ENCODE measurements at regions not wholly inside any gene's neighbourhood (a gene's known extent, or its start where the extent isn't known, plus 50 kb on each side); places are given as distances from the start of the nearest gene placed in this dataset.

GRCh38 chr5:38190111-38190510 is 68.2 kb upstream of the EGFLAM start:
- Mint-ChIP-seq H3K9me3 (no peaks in the 10 kb centered on the region), H3K4me1 (peaks cover 3% of the 10 kb centered on the region), H3K36me3 (ENCODE audit: low read depth) (no peaks in the 10 kb centered on the region), H3K27me3 (ENCODE audit: insufficient read depth) (peaks cover 40% of the 10 kb centered on the region), H3K27ac (no peak overlapping the region), H3K4me3 (no peak overlapping the region)
- H3K4me3 ChIP-seq (ENCODE audit: low read length) = no peak overlapping the region
- no peak for DNase-seq
- WGBS, 2 experiments (ENCODE audit: insufficient coverage in 1 of 2, insufficient read length in 1 of 2) = 94 to 100% methylated on average over 4 to 12 of the region's 12 CpGs
- H3K4me1 ChIP-seq (ENCODE audit: control insufficient read depth, insufficient read depth, low read length) = no peaks in the 10 kb centered on the region
- H3K9me3 ChIP-seq (ENCODE audit: control insufficient read depth, low read length) = no peaks in the 10 kb centered on the region
- no peak overlapping the region for H3K27ac ChIP-seq (ENCODE audit: low read depth, low read length)
- H3K27me3 ChIP-seq (ENCODE audit: control insufficient read depth, insufficient read depth, low read length, poor library complexity, severe bottlenecking) = peaks cover 3% of the 10 kb centered on the region
- H3K36me3 ChIP-seq (ENCODE audit: control insufficient read depth, insufficient read depth, low read length) = no peaks in the 10 kb centered on the region
- H3K9ac ChIP-seq (ENCODE audit: extremely low read depth, low read length, poor library complexity, severe bottlenecking) = no peak overlapping the region
- TF ChIP-seq CTCF (conservative IDR thresholded peaks at IDR 0.05) = no peak

- Mint-ChIP-seq H3K4me1 (peaks cover 3% of the 10 kb centered on the region), H3K27me3 (ENCODE audit: insufficient read depth) (peaks cover 30% of the 10 kb centered on the region), H3K27ac (no peak overlapping the region), H3K4me3 (no peak overlapping the region), H3K36me3 (ENCODE audit: low read depth) (no peaks in the 10 kb centered on the region), H3K9me3 (no peaks in the 10 kb centered on the region)
- peak; percentile 56 for DNase-seq
- H3K27me3 ChIP-seq (ENCODE audit: control insufficient read depth, insufficient read depth, low read length, poor library complexity, severe bottlenecking) = peaks cover 3% of the 10 kb centered on the region
- no peaks in the 10 kb centered on the region for H3K4me1 ChIP-seq (ENCODE audit: control insufficient read depth, insufficient read depth, low read length)
- no peaks in the 10 kb centered on the region for H3K9me3 ChIP-seq (ENCODE audit: control insufficient read depth, low read length)
- peak; percentile 65 for TF ChIP-seq CTCF (conservative IDR thresholded peaks at IDR 0.05)
- H3K36me3 ChIP-seq (ENCODE audit: control insufficient read depth, insufficient read depth, low read length) = no peaks in the 10 kb centered on the region
- H3K9ac ChIP-seq (ENCODE audit: extremely low read depth, low read length, poor library complexity, severe bottlenecking) = no peak overlapping the region
- H3K27ac ChIP-seq (ENCODE audit: low read depth, low read length) = no peak overlapping the region
- 87 to 89% methylated on average over 7 to 12 of the region's 12 CpGs for WGBS, 2 experiments (ENCODE audit: insufficient coverage in 1 of 2, insufficient read length in 1 of 2)
- no peak overlapping the region for H3K4me3 ChIP-seq (ENCODE audit: low read length)
Observed at GRCh38 chr5:38189081-38189504, 69.3 kb upstream of the EGFLAM start.

DNA sequence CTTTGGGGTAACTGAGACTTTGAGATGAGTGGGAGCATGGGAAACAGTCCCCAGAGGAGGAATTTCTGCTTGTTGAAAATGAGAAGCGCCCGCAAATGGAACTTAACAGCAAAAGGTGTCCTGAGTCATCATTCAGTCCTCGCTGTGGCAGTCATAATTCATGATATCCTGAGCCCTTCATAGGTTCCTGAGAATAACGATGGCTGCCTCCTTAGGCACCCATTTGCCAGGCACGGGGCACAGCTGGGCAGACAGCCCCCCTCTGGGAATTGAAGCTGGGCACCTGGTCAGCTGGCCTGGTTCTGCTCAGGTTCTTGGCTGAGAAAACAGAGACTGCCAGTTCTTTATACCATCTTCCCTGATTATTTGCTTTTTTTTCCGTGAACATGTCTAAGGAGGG is 69.8 kb upstream of the EGFLAM start:
- Mint-ChIP-seq H3K36me3 (ENCODE audit: low read depth) (no peaks in the 10 kb centered on the region), H3K4me1 (peaks cover 3% of the 10 kb centered on the region), H3K4me3 (no peak overlapping the region), H3K9me3 (no peaks in the 10 kb centered on the region), H3K27ac (no peak overlapping the region), H3K27me3 (ENCODE audit: insufficient read depth) (peaks cover 25% of the 10 kb centered on the region)
- no peak overlapping the region for H3K4me3 ChIP-seq (ENCODE audit: low read length)
- no peaks in the 10 kb centered on the region for H3K36me3 ChIP-seq (ENCODE audit: control insufficient read depth, insufficient read depth, low read length)
- H3K4me1 ChIP-seq (ENCODE audit: control insufficient read depth, insufficient read depth, low read length) = no peaks in the 10 kb centered on the region
- 94 to 95% methylated on average over 5 to 6 of the region's 6 CpGs for WGBS, 2 experiments (ENCODE audit: insufficient coverage in 1 of 2, insufficient read length in 1 of 2)
- H3K9me3 ChIP-seq (ENCODE audit: control insufficient read depth, low read length) = no peaks in the 10 kb centered on the region
- no peak overlapping the region for H3K9ac ChIP-seq (ENCODE audit: extremely low read depth, low read length, poor library complexity, severe bottlenecking)
- H3K27me3 ChIP-seq (ENCODE audit: control insufficient read depth, insufficient read depth, low read length, poor library complexity, severe bottlenecking) = peaks cover 3% of the 10 kb centered on the region
- H3K27ac ChIP-seq (ENCODE audit: low read depth, low read length) = no peak overlapping the region
- TF ChIP-seq CTCF (conservative IDR thresholded peaks at IDR 0.05) = no peak
- no peak for DNase-seq
